ENCODE measurements at regions not wholly inside any gene's neighbourhood (a gene's known extent, or its start where the extent isn't known, plus 50 kb on each side); places are given as distances from the start of the nearest gene placed in this dataset.
"Not testable (repeated sequence)": the region's sequence is repeated elsewhere in the genome, so short reads cannot be mapped to it uniquely, and the experiment has no call there.

DNA sequence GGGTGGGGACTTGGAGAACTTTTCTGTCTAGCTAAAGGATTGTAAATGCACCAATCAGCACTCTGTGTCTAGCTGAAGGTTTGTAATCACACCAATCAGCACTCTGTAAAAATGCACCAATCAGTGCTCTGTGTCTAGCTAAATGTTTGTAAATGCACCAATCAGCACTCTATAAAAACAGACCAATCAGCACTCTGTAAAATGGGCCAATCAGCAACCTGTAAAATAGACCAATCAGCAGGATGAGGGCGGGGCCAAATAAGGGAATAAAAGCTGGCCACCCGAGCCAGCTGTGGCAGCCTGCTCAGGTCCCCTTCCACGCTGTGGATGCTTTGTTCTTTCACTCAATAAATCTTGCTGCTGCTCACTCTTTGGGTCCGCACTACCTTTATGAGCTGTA is 69.5 kb upstream of the SLC25A36 start:
- not testable (repeated sequence) for DNase-seq

GRCh38 chr3:140883428-140884040 is 58.1 kb upstream of the SLC25A36 start:
- DNase-seq: no peak

GRCh38 chr3:140885697-140886096 is 55.9 kb upstream of the SLC25A36 start:
- not testable (repeated sequence) for DNase-seq
